ENCODE measurements at regions not wholly inside any gene's neighbourhood (a gene's known extent, or its start where the extent isn't known, plus 50 kb on each side); places are given as distances from the start of the nearest gene placed in this dataset.

- TF ChIP-seq, protein P1, sequence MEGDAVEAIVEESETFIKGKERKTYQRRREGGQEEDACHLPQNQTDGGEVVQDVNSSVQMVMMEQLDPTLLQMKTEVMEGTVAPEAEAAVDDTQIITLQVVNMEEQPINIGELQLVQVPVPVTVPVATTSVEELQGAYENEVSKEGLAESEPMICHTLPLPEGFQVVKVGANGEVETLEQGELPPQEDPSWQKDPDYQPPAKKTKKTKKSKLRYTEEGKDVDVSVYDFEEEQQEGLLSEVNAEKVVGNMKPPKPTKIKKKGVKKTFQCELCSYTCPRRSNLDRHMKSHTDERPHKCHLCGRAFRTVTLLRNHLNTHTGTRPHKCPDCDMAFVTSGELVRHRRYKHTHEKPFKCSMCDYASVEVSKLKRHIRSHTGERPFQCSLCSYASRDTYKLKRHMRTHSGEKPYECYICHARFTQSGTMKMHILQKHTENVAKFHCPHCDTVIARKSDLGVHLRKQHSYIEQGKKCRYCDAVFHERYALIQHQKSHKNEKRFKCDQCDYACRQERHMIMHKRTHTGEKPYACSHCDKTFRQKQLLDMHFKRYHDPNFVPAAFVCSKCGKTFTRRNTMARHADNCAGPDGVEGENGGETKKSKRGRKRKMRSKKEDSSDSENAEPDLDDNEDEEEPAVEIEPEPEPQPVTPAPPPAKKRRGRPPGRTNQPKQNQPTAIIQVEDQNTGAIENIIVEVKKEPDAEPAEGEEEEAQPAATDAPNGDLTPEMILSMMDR (IDR thresholded peaks at IDR 0.05) = no peak
- TF ChIP-seq MAZ (IDR thresholded peaks at IDR 0.05; ENCODE audit: borderline replicate concordance, low read depth, low read length) = no peak
Observed at GRCh38 chr10:58943960-58944359, 232.5 kb upstream of the PHYHIPL start.
